Thyroid gland (tissue), 4 donors: ENCODE measurements at regions not wholly inside any gene's neighbourhood (a gene's known extent, or its start where the extent isn't known, plus 50 kb on each side); places are given as distances from the start of the nearest gene placed in this dataset.

Source experiments
- CTCF ChIP-seq, 6 experiments: fragments of 200-600 bp in 3 of 6; fragments of 450-650 bp in 3 of 6; sonication (generic) in 3 of 6; IDR thresholded peaks; one replicate each; pipeline ENCODE4 v1.5.1; 2016 to 2019; ENCODE audit warnings: antibody characterized with exemption in 6 of 6, mild to moderate bottlenecking in 2 of 6, inconsistent platforms in 1 of 6, moderate library complexity in 1 of 6
- POLR2A ChIP-seq, 2 donors: fragments of 450-650 bp; IDR thresholded peaks; one replicate each; pipeline ENCODE4 v1.6.1; 2017; ENCODE audit warnings: antibody characterized with exemption in 2 of 2, mild to moderate bottlenecking in 2 of 2, moderate library complexity in 1 of 2

GRCh38 chr11:81278991-81279390, 1454.7 kb downstream of the FAM181B start:
- TF ChIP-seq POLR2A (IDR thresholded peaks at IDR 0.05) (no peak), CTCF (IDR thresholded peaks at IDR 0.05) (no peak)
